Gastrocnemius medialis (tissue), 4 donors: ENCODE measurements at regions not wholly inside any gene's neighbourhood (a gene's known extent, or its start where the extent isn't known, plus 50 kb on each side); places are given as distances from the start of the nearest gene placed in this dataset.

Experiments
- ATAC-seq, 2 donors: fragments of 150-250 bp; one replicate each; pipeline ENCODE4 v1.9.1; 2016
- DNase-seq, 2 donors: peaks; one replicate each; pipeline ENCODE4 v3.0.0-alpha.2; 2019
- H3K27ac ChIP-seq, 4 donors: fragments of 200-600 bp; sonication (generic); 1 replicate in 1 of 4; 2 replicates in 3 of 4; pipeline ENCODE4 v1.5.1; 2016 to 2018; ENCODE audit warnings: mild to moderate bottlenecking in 2 of 4, moderate library complexity in 1 of 4
- H3K27me3 ChIP-seq, 3 donors: fragments of 200-600 bp; sonication (generic) in 2 of 3; 1 replicate in 1 of 3; 2 replicates in 2 of 3; pipeline versions ENCODE4 v1.5.1 to v1.6.0; 2016 to 2019; ENCODE audit warnings: mild to moderate bottlenecking in 1 of 3, moderate library complexity in 1 of 3
- H3K36me3 ChIP-seq, 2 donors: fragments of 200-600 bp; sonication (generic) in 1 of 2; one replicate each; pipeline ENCODE4 v1.5.1; 2017 to 2018
- H3K4me1 ChIP-seq, 2 donors: fragments of 200-600 bp; sonication (generic) in 1 of 2; one replicate each; pipeline ENCODE4 v1.5.1; 2016 to 2017; ENCODE audit warnings: mild to moderate bottlenecking in 2 of 2
- H3K4me3 ChIP-seq, 4 donors: fragments of 200-600 bp; sonication (generic) in 3 of 4; 1 replicate in 1 of 4; 2 replicates in 3 of 4; pipeline ENCODE4 v1.5.1; 2016 to 2019; ENCODE audit warnings: mild to moderate bottlenecking in 2 of 4
- H3K9me3 ChIP-seq, 3 donors: fragments of 200-600 bp; sonication (generic) in 2 of 3; 1 replicate in 1 of 3; 2 replicates in 2 of 3; pipeline ENCODE4 v1.5.1; 2016 to 2019
- POLR2A ChIP-seq, 2 donors: fragments of 450-650 bp; IDR thresholded peaks; one replicate each; pipeline ENCODE4 v1.6.1; 2017; ENCODE audit warnings: antibody characterized with exemption in 2 of 2, mild to moderate bottlenecking in 2 of 2, moderate library complexity in 2 of 2
- in situ Hi-C, 4 donors: fragments of 200-750 bp; cut with MboI; loops; one replicate each; pipeline versions ENCODE4 v1.15.0 to v1.8.0; 2017; ENCODE audit warnings: low sequenced_read_pairs in 4 of 4
- intact Hi-C: fragments of 100-400 bp; cut with DNase I; formaldehyde crosslinking; loops from one replicate; pipeline ENCODE4 v1.15.1; 2023; ENCODE audit warnings: low total_unique reads
- TF ChIP-seq, protein P1 (sequence below), 5 experiments: fragments of 450-650 bp in 3 of 5; fragments of 200-600 bp in 2 of 5; sonication (generic) in 2 of 5; IDR thresholded peaks in 4 of 5; conservative IDR thresholded peaks in 1 of 5; 1 replicate in 4 of 5; 2 replicates in 1 of 5; pipeline ENCODE4 v1.5.1; 2016 to 2019; ENCODE audit warnings: antibody characterized with exemption in 5 of 5, mild to moderate bottlenecking in 3 of 5, moderate library complexity in 3 of 5

DNA sequence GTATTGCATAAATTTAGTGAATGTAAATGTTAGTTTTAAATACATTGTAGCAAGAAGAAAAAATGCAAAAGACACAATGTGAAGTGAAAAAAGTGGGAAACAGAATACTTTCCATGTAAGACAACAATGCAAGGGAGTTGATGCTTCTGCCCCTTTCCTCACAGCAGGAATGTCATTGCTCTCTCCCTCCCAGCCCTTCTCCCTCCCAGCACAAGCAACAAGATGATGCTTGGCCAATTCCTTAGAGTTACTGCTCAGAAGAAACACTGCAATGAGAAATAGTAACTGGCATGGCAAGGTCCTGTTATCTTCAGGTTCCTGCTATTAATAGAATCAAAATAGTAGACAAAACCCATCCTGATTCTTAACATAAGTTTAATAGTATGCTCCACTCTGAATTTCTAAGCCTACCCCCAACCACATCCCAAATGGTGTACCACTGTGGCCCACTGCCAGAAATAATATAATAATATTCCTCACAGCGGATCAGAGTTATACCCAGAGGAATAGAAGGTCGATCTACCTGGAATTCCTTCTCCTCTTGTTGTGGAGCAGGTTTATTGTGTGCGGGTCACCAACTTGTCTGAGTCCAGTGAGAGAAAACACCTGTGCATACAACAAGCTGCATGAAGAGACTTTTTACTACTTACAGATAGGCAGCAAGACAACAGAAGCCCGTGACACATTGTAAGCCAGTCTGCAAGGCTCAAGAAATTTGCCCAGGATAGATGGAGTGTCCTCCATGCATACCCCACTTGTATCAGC is 69.8 kb upstream of the SLC7A11 start:
- ATAC-seq (no peak), DNase-seq (no peak)
- H3K4me3 ChIP-seq: no peak overlapping the region

DNA sequence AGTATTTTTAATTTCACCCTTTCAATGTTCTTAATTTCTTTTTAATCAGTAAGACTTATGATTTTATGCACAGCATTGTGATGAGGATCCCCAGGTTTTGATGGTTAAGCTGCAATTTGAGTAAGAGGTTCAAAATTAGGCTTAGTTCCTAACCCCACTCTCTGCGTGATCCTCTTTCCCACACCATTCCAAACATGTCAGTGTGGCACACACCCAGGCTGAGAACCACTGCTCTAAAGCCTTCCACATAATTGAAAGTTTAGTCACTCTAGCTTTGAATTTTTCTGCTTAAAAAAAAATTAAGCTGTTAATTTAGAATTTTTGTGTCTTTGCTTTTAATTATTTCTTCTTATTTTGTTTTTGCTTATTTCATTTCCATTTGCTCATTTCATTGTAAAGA is 68.8 kb upstream of the SLC7A11 start:
- H3K27ac ChIP-seq: no peak overlapping the region
- DNase-seq (no peak), ATAC-seq (no peak)
- TF ChIP-seq POLR2A (IDR thresholded peaks at IDR 0.05): no peak
- TF ChIP-seq, protein P1, sequence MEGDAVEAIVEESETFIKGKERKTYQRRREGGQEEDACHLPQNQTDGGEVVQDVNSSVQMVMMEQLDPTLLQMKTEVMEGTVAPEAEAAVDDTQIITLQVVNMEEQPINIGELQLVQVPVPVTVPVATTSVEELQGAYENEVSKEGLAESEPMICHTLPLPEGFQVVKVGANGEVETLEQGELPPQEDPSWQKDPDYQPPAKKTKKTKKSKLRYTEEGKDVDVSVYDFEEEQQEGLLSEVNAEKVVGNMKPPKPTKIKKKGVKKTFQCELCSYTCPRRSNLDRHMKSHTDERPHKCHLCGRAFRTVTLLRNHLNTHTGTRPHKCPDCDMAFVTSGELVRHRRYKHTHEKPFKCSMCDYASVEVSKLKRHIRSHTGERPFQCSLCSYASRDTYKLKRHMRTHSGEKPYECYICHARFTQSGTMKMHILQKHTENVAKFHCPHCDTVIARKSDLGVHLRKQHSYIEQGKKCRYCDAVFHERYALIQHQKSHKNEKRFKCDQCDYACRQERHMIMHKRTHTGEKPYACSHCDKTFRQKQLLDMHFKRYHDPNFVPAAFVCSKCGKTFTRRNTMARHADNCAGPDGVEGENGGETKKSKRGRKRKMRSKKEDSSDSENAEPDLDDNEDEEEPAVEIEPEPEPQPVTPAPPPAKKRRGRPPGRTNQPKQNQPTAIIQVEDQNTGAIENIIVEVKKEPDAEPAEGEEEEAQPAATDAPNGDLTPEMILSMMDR (IDR thresholded peaks at IDR 0.05 in 4 of 5, conservative IDR thresholded peaks at IDR 0.05 in 1 of 5): no peak
- H3K4me1 ChIP-seq: no peaks in the 10 kb centered on the region
- no peaks in the 10 kb centered on the region for H3K36me3 ChIP-seq
- no peak overlapping the region for H3K4me3 ChIP-seq
- in situ Hi-C loops (no loop called here), intact Hi-C loops (no loop called here)
- no peaks in the 10 kb centered on the region for H3K27me3 ChIP-seq
- H3K9me3 ChIP-seq: no peaks in the 10 kb centered on the region

More for the DNA sequence above, 69.8 kb upstream of the SLC7A11 start:
- Histone ChIP-seq H3K36me3 (no peaks in the 10 kb centered on the region), H3K9me3 (no peaks in the 10 kb centered on the region), H3K4me1 (no peaks in the 10 kb centered on the region), H3K27me3 (no peaks in the 10 kb centered on the region), H3K27ac (no peak overlapping the region)
- intact Hi-C loops: no loop called here
- in situ Hi-C loops: no loop called here
- TF ChIP-seq, protein P1 (IDR thresholded peaks at IDR 0.05 in 4 of 5, conservative IDR thresholded peaks at IDR 0.05 in 1 of 5): no peak
- no peak for TF ChIP-seq POLR2A (IDR thresholded peaks at IDR 0.05)

GRCh38 chr4:138310498-138310897 is 68.3 kb upstream of the SLC7A11 start:
- Histone ChIP-seq H3K27ac (no peak overlapping the region), H3K36me3 (no peaks in the 10 kb centered on the region), H3K4me3 (no peak overlapping the region), H3K4me1 (no peaks in the 10 kb centered on the region), H3K27me3 (no peaks in the 10 kb centered on the region), H3K9me3 (no peaks in the 10 kb centered on the region)
- DNase-seq (no peak), ATAC-seq (no peak)
- in situ Hi-C loops (no loop called here), intact Hi-C loops (no loop called here)
- TF ChIP-seq POLR2A (IDR thresholded peaks at IDR 0.05): no peak
- TF ChIP-seq, protein P1 (IDR thresholded peaks at IDR 0.05 in 4 of 5, conservative IDR thresholded peaks at IDR 0.05 in 1 of 5): no peak

- H3K4me1 ChIP-seq: no peaks in the 10 kb centered on the region
- H3K36me3 ChIP-seq: no peaks in the 10 kb centered on the region
- DNase-seq (no peak), ATAC-seq (no peak)
- no peak overlapping the region for H3K4me3 ChIP-seq
- H3K27me3 ChIP-seq: no peaks in the 10 kb centered on the region
- intact Hi-C loops (no loop called here), in situ Hi-C loops (no loop called here)
- no peak for TF ChIP-seq POLR2A (IDR thresholded peaks at IDR 0.05)
- TF ChIP-seq, protein P1 (IDR thresholded peaks at IDR 0.05 in 4 of 5, conservative IDR thresholded peaks at IDR 0.05 in 1 of 5): no peak
- H3K9me3 ChIP-seq: no peaks in the 10 kb centered on the region
- H3K27ac ChIP-seq: no peak overlapping the region
Observed at GRCh38 chr4:138308356-138308755, 66.2 kb upstream of the SLC7A11 start.

- Histone ChIP-seq H3K36me3 (no peaks in the 10 kb centered on the region), H3K4me1 (no peaks in the 10 kb centered on the region), H3K9me3 (no peaks in the 10 kb centered on the region), H3K4me3 (no peak overlapping the region), H3K27me3 (no peaks in the 10 kb centered on the region), H3K27ac (no peak overlapping the region)
- intact Hi-C loops (no loop called here), in situ Hi-C loops (no loop called here)
- TF ChIP-seq POLR2A (IDR thresholded peaks at IDR 0.05): no peak
- TF ChIP-seq, protein P1 (IDR thresholded peaks at IDR 0.05 in 4 of 5, conservative IDR thresholded peaks at IDR 0.05 in 1 of 5): no peak
- DNase-seq (no peak), ATAC-seq (no peak)
Observed at GRCh38 chr4:138307319-138307718, 65.2 kb upstream of the SLC7A11 start.
